ENCODE measurements at regions not wholly inside any gene's neighbourhood (a gene's known extent, or its start where the extent isn't known, plus 50 kb on each side); places are given as distances from the start of the nearest gene placed in this dataset.

- in situ Hi-C loops (cut with HindIII; ENCODE audit: low sequenced_read_pairs): no loop called here
- DNase-seq (ENCODE audit: low read depth): no peak
- no peak for TF ChIP-seq CTCF (IDR thresholded peaks at IDR 0.05; ENCODE audit: low read depth, low read length, missing control alignments)
- H3K4me3 ChIP-seq (ENCODE audit: low read depth, low read length): no peak overlapping the region
These were observed 273.1 kb downstream of the LRATD1 start for GRCh38 chr2:14905571-14905970.

GRCh38 chr2:14907014-14907612, 274.6 kb downstream of the LRATD1 start:
- no peak for TF ChIP-seq CTCF (IDR thresholded peaks at IDR 0.05; ENCODE audit: low read depth, low read length, missing control alignments)
- in situ Hi-C loops (cut with HindIII; ENCODE audit: low sequenced_read_pairs): no loop called here
- DNase-seq (ENCODE audit: low read depth): no peak
- H3K4me3 ChIP-seq (ENCODE audit: low read depth, low read length): no peak overlapping the region

DNA sequence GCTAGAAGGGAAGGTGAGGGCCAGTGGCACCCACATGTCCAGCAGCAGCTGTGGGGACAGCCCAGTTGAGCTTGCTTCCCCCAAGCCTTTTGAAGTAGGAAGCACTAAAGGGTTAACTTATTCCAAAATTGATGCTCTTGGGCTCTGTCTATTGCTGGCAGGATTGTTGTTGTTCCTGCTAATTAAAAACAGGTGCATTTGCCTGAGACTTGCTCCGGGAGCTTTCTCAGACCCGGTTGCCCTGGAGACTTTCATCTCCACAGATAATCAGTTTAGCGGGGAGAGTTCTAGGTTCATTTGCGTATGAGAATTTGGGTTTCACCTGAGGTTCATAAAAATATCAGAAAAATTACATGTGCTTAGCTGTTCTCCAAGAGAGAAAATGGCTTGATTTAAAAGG, 277.3 kb downstream of the LRATD1 start:
- in situ Hi-C loops (cut with HindIII; ENCODE audit: low sequenced_read_pairs): no loop called here

DNA sequence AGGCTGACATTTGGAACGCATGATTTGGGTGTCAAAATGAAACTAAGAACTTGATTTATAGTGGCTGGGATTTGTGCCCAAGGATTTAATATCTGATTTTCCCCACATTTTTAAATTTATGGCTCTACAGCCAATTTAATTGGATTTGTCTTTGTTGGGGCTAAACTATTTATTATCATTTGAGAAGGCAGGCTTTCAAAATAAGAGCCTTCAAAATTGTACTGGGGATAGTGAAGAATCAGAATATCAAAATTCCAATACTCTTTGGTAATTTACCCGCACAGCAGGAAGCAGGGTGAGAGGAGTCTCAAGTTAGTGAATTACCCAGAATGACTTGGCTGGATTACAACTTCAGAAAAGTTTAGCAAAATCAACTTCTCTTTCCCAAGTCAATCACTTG, 278.1 kb downstream of the LRATD1 start:
- no peak for DNase-seq (ENCODE audit: low read depth)
- TF ChIP-seq CTCF (IDR thresholded peaks at IDR 0.05; ENCODE audit: low read depth, low read length, missing control alignments): no peak
- no peak overlapping the region for H3K4me3 ChIP-seq (ENCODE audit: low read depth, low read length)
- in situ Hi-C loops (cut with HindIII; ENCODE audit: low sequenced_read_pairs): no loop called here

More for the DNA sequence above, 277.3 kb downstream of the LRATD1 start:
- no peak for TF ChIP-seq CTCF (IDR thresholded peaks at IDR 0.05; ENCODE audit: low read depth, low read length, missing control alignments)
- no peak for DNase-seq (ENCODE audit: low read depth)
- no peak overlapping the region for H3K4me3 ChIP-seq (ENCODE audit: low read depth, low read length)

- no peak overlapping the region for H3K4me3 ChIP-seq (ENCODE audit: low read depth, low read length)
- no peak for DNase-seq (ENCODE audit: low read depth)
- in situ Hi-C loops (cut with HindIII; ENCODE audit: low sequenced_read_pairs): no loop called here
- no peak for TF ChIP-seq CTCF (IDR thresholded peaks at IDR 0.05; ENCODE audit: low read depth, low read length, missing control alignments)
These were observed 283.5 kb downstream of the LRATD1 start for GRCh38 chr2:14915983-14916382.

DNA sequence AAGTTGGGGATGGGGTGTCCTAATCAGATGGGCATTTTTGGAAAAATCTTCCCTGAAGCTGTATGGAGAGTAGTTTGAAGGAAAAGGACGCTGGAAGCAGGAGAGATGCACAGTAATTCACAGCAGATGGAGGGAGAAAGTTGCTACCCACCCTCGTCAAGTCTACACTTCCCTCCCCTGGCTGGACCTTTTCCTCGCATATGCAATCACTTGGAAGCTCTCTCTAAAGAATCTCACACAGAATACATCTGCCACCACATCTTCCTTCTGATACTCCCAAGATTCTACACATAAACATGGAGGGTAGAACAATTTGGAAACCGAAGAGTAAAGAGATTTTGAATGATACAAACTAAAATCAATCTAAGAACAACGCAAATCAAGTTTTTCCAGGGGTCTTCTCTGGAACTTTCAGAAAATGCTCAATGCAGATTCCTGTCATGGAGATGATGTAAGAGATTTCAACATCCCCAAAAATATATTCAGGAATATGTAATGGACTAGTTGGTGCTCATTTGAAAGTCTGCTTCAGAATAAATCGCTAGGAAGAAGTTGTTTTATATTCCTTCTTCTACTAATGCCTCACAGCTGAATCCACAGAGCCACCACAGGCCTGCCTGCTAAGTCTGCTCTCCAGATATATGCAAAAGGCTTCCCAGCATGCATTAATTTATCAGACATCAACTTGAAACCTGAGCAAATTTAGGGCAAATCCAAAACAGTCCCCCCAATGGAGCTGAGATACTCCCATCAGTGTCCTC, 291.5 kb downstream of the LRATD1 start:
- DNase-seq (ENCODE audit: low read depth): no peak
- no peak overlapping the region for H3K4me3 ChIP-seq (ENCODE audit: low read depth, low read length)
- TF ChIP-seq CTCF (IDR thresholded peaks at IDR 0.05; ENCODE audit: low read depth, low read length, missing control alignments): no peak
- in situ Hi-C loops (cut with HindIII; ENCODE audit: low sequenced_read_pairs): no loop called here

All from astrocyte of the cerebellum (primary cell).